Neural progenitor cell (in vitro differentiated cells): ENCODE measurements at regions not wholly inside any gene's neighbourhood (a gene's known extent, or its start where the extent isn't known, plus 50 kb on each side); places are given as distances from the start of the nearest gene placed in this dataset.

Source experiments
- DNase-seq: peaks from one replicate; pipeline ENCODE4 v3.0.0-alpha.2; 2016; ENCODE audit warnings: low spot score
- H2AFZ ChIP-seq: fragments of 200-600 bp; sonication (generic); replicated peaks from 2 replicates; pipeline ENCODE4 v1.6.1; 2016; ENCODE audit warnings: antibody characterized with exemption
- H3F3A ChIP-seq: fragments of 200-600 bp; sonication (generic); 2 replicates; pipeline ENCODE4 v1.6.1; 2016; ENCODE audit warnings: antibody characterized with exemption, low read depth
- H3K27ac ChIP-seq: fragments of 200-600 bp; sonication (generic); 2 replicates; pipeline ENCODE4 v1.5.1; 2016; ENCODE audit warnings: mild to moderate bottlenecking
- H3K27me3 ChIP-seq: fragments of 200-600 bp; sonication (generic); 2 replicates; pipeline ENCODE4 v1.6.1; 2016; ENCODE audit warnings: mild to moderate bottlenecking, moderate library complexity
- H3K36me3 ChIP-seq: fragments of 200-600 bp; sonication (generic); 2 replicates; pipeline ENCODE4 v1.5.1; 2016
- H3K4me1 ChIP-seq: fragments of 200-600 bp; sonication (generic); 2 replicates; pipeline ENCODE4 v1.6.1; 2016; ENCODE audit warnings: mixed run types
- H3K4me2 ChIP-seq: fragments of 200-600 bp; sonication (generic); 2 replicates; pipeline ENCODE4 v1.6.1; 2016
- H3K4me3 ChIP-seq: fragments of 200-600 bp; sonication (generic); 2 replicates; pipeline ENCODE4 v1.5.1; 2016
- H3K79me2 ChIP-seq: fragments of 200-600 bp; sonication (generic); 2 replicates; pipeline ENCODE4 v1.6.1; 2016; ENCODE audit warnings: low read depth
- H3K9ac ChIP-seq: fragments of 200-600 bp; sonication (generic); 2 replicates; pipeline ENCODE4 v1.6.1; 2016
- H3K9me3 ChIP-seq: fragments of 200-600 bp; sonication (generic); 2 replicates; pipeline ENCODE4 v1.5.1; 2016; ENCODE audit warnings: low read depth
- H4K20me1 ChIP-seq: fragments of 200-600 bp; sonication (generic); 2 replicates; pipeline ENCODE4 v1.6.1; 2016; ENCODE audit warnings: low read depth
- H3K27ac Mint-ChIP-seq: 3 replicates; pipeline ENCODE4 v1.8.0; 2021; ENCODE audit warnings: mixed read lengths
- H3K27me3 Mint-ChIP-seq: 2 replicates; pipeline ENCODE4 v1.8.0; 2022; ENCODE audit warnings: low read depth, mild to moderate bottlenecking, inconsistent platforms, moderate library complexity, mixed read lengths; ENCODE audit not compliant: insufficient read depth
- H3K36me3 Mint-ChIP-seq: 3 replicates; pipeline ENCODE4 v1.8.0; 2021; ENCODE audit warnings: mixed read lengths
- H3K4me1 Mint-ChIP-seq: 3 replicates; pipeline ENCODE4 v1.8.0; 2021; ENCODE audit warnings: mixed read lengths
- H3K4me3 Mint-ChIP-seq: 3 replicates; pipeline ENCODE4 v1.8.0; 2021; ENCODE audit warnings: mild to moderate bottlenecking, moderate library complexity, mixed read lengths
- H3K9me3 Mint-ChIP-seq: 3 replicates; pipeline ENCODE4 v1.8.0; 2020; ENCODE audit warnings: mixed read lengths
- EZH2 ChIP-seq: fragments of 200-600 bp; sonication (generic); IDR thresholded peaks from 2 replicates; pipeline ENCODE4 v1.6.1; 2017; ENCODE audit warnings: antibody characterized with exemption, mild to moderate bottlenecking, moderate library complexity
- EZH2phosphoT487 ChIP-seq: fragments of 200-600 bp; sonication (generic); IDR thresholded peaks from 2 replicates; pipeline ENCODE4 v1.6.1; 2017; ENCODE audit warnings: antibody characterized with exemption
- TF ChIP-seq, protein P1 (sequence below): fragments of 200-600 bp; sonication (generic); IDR thresholded peaks from 2 replicates; pipeline ENCODE4 v1.5.1; 2017; ENCODE audit warnings: antibody characterized with exemption, mild to moderate bottlenecking

DNA sequence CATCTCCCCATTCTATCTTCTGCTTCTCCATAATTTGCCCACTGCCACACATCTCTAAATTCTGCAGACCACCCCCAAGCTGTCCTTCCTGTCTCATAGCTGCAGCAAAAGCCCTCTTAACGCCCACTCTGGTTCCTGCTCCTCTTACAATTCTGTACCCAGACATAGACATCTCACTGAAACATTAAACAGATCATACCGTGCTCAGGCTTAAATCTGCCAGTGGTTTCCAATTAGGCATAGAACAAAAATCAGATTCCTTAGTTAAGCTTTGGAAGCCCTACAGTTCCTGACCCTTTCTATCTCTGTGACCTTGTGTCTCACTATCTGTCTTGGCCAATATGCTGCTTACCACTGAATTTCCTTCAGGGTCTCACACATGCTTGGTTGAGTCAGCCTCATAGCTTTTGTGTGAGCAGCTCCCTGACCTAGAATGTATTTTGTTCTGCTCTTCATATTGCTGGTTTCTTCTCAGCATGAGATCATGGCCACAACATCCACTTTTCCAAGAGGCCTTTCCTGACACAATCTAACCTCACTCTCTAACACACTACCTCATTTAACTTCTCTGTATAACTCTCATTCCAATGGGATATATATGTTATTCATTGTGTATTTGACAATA lies 749.7 kb downstream of the MAFB start:
- Histone ChIP-seq H3K4me1 (no peaks in the 10 kb centered on the region), H3F3A (no peaks in the 10 kb centered on the region), H4K20me1 (no peaks in the 10 kb centered on the region), H3K9ac (no peak overlapping the region), H3K9me3 (no peaks in the 10 kb centered on the region), H2AFZ (no peak overlapping the region), H3K79me2 (no peaks in the 10 kb centered on the region), H3K36me3 (no peaks in the 10 kb centered on the region), H3K4me2 (no peak overlapping the region), H3K4me3 (no peak overlapping the region), H3K27me3 (no peaks in the 10 kb centered on the region), H3K27ac (no peak overlapping the region)
- H3K4me1 Mint-ChIP-seq, result no peaks in the 10 kb centered on the region
- H3K9me3 Mint-ChIP-seq, result no peaks in the 10 kb centered on the region
- no peak overlapping the region for H3K27ac Mint-ChIP-seq
- peaks cover 3% of the 10 kb centered on the region for H3K27me3 Mint-ChIP-seq
- DNase-seq, result no peak
- H3K36me3 Mint-ChIP-seq, result no peaks in the 10 kb centered on the region
- TF ChIP-seq, protein P1, sequence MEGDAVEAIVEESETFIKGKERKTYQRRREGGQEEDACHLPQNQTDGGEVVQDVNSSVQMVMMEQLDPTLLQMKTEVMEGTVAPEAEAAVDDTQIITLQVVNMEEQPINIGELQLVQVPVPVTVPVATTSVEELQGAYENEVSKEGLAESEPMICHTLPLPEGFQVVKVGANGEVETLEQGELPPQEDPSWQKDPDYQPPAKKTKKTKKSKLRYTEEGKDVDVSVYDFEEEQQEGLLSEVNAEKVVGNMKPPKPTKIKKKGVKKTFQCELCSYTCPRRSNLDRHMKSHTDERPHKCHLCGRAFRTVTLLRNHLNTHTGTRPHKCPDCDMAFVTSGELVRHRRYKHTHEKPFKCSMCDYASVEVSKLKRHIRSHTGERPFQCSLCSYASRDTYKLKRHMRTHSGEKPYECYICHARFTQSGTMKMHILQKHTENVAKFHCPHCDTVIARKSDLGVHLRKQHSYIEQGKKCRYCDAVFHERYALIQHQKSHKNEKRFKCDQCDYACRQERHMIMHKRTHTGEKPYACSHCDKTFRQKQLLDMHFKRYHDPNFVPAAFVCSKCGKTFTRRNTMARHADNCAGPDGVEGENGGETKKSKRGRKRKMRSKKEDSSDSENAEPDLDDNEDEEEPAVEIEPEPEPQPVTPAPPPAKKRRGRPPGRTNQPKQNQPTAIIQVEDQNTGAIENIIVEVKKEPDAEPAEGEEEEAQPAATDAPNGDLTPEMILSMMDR, result no peak
- no peak for TF ChIP-seq EZH2phosphoT487
- TF ChIP-seq EZH2, result no peak
- no peak overlapping the region for H3K4me3 Mint-ChIP-seq

- Histone ChIP-seq H3K36me3 (no peaks in the 10 kb centered on the region), H3K4me2 (no peak overlapping the region), H3F3A (no peaks in the 10 kb centered on the region), H3K4me1 (no peaks in the 10 kb centered on the region), H3K4me3 (no peak overlapping the region), H2AFZ (no peak overlapping the region), H3K27me3 (no peaks in the 10 kb centered on the region), H4K20me1 (no peaks in the 10 kb centered on the region), H3K79me2 (no peaks in the 10 kb centered on the region), H3K9ac (no peak overlapping the region), H3K9me3 (no peaks in the 10 kb centered on the region), H3K27ac (no peak overlapping the region)
- H3K27ac Mint-ChIP-seq, result no peak overlapping the region
- H3K27me3 Mint-ChIP-seq, result peaks cover 3% of the 10 kb centered on the region
- no peaks in the 10 kb centered on the region for H3K36me3 Mint-ChIP-seq
- no peaks in the 10 kb centered on the region for H3K4me1 Mint-ChIP-seq
- H3K4me3 Mint-ChIP-seq, result no peak overlapping the region
- H3K9me3 Mint-ChIP-seq, result no peaks in the 10 kb centered on the region
- no peak for DNase-seq
- no peak for TF ChIP-seq EZH2phosphoT487
- TF ChIP-seq, protein P1, result no peak
- no peak for TF ChIP-seq EZH2
Measured at GRCh38 chr20:39936401-39936800, 752.6 kb downstream of the MAFB start.

- no peak overlapping the region for H3K4me3 Mint-ChIP-seq
- Histone ChIP-seq H3K4me3 (no peak overlapping the region), H3K4me2 (no peak overlapping the region), H3K36me3 (no peaks in the 10 kb centered on the region), H3K27me3 (no peaks in the 10 kb centered on the region), H3K27ac (no peak overlapping the region), H2AFZ (no peak overlapping the region), H3F3A (no peaks in the 10 kb centered on the region), H3K9ac (no peak overlapping the region), H3K79me2 (no peaks in the 10 kb centered on the region), H4K20me1 (no peaks in the 10 kb centered on the region), H3K9me3 (no peaks in the 10 kb centered on the region), H3K4me1 (no peaks in the 10 kb centered on the region)
- H3K9me3 Mint-ChIP-seq, result no peaks in the 10 kb centered on the region
- H3K27me3 Mint-ChIP-seq, result peaks cover 3% of the 10 kb centered on the region
- no peaks in the 10 kb centered on the region for H3K4me1 Mint-ChIP-seq
- DNase-seq, result no peak
- TF ChIP-seq, protein P1, result no peak
- TF ChIP-seq EZH2phosphoT487, result no peak
- no peaks in the 10 kb centered on the region for H3K36me3 Mint-ChIP-seq
- H3K27ac Mint-ChIP-seq, result no peak overlapping the region
Measured at GRCh38 chr20:39935901-39936300, 753.1 kb downstream of the MAFB start.
